WTC11 (cell line): ENCODE measurements at regions not wholly inside any gene's neighbourhood (a gene's known extent, or its start where the extent isn't known, plus 50 kb on each side); places are given as distances from the start of the nearest gene placed in this dataset.

Experiments
- ATAC-seq: fragments of 200-7000 bp; cut with Tn5 transposase; 2 replicates; pipeline ENCODE4 v1.10.0; 2021; ENCODE audit warnings: mild to moderate bottlenecking, moderate library complexity
- CTCF ChIA-PET: fragments of 300-600 bp; sonication (Branson Sonifier 250); formaldehyde crosslinking; loops from one replicate; lab custom pipeline; 2021; ENCODE audit warnings: antibody characterized with exemption; lab: Charles Lee
- POLR2A ChIA-PET: fragments of 350-600 bp; sonication (Branson Sonifier 250); formaldehyde crosslinking; loops from one replicate; lab custom pipeline; 2021; ENCODE audit warnings: antibody characterized with exemption; lab: Charles Lee
- DNase-seq: peaks from one replicate; pipeline ENCODE4 v3.0.0; 2021; ENCODE audit warnings: low spot score
- H3K27ac Mint-ChIP-seq: 2 replicates; pipeline ENCODE4 v1.8.0; 2021; ENCODE audit warnings: mixed read lengths
- H3K27me3 Mint-ChIP-seq: 2 replicates; pipeline ENCODE4 v1.8.0; 2021; ENCODE audit warnings: low read depth, mild to moderate bottlenecking, moderate library complexity, mixed read lengths
- H3K36me3 Mint-ChIP-seq: 2 replicates; pipeline ENCODE4 v1.8.0; 2021; ENCODE audit warnings: mixed read lengths
- H3K4me1 Mint-ChIP-seq: 2 replicates; pipeline ENCODE4 v1.8.0; 2022; ENCODE audit warnings: mixed read lengths
- H3K4me3 Mint-ChIP-seq: 2 replicates; pipeline ENCODE4 v1.8.0; 2021; ENCODE audit warnings: mild to moderate bottlenecking, moderate library complexity, mixed read lengths
- H3K9me3 Mint-ChIP-seq: 2 replicates; pipeline ENCODE4 v1.8.0; 2021; ENCODE audit warnings: mixed read lengths
- ATF2 ChIP-seq: sonication (generic); formaldehyde crosslinking; IDR thresholded peaks from 2 replicates; pipeline ENCODE4 v1.8.1; 2022; ENCODE audit warnings: low read depth, missing genetic modification reagents, borderline replicate concordance
- CBFB ChIP-seq: sonication (generic); formaldehyde crosslinking; IDR thresholded peaks from 2 replicates; pipeline ENCODE4 v1.8.1; 2022; ENCODE audit warnings: mild to moderate bottlenecking, low read depth, missing genetic modification reagents
- CTCF ChIP-seq: fragments of 200-600 bp; IDR thresholded peaks from 2 replicates; pipeline ENCODE4 v1.8.0; 2022; ENCODE audit warnings: antibody characterized with exemption
- E2F5 ChIP-seq: sonication (generic); formaldehyde crosslinking; IDR thresholded peaks from 2 replicates; pipeline ENCODE4 v1.8.1; 2022; ENCODE audit warnings: mild to moderate bottlenecking, moderate library complexity, missing genetic modification reagents
- GTF2I ChIP-seq: fragments of 250-450 bp; sonication (Bioruptor Pico); conservative IDR thresholded peaks from 2 replicates; pipeline ENCODE4 v1.4.0; 2021; ENCODE audit warnings: mild to moderate bottlenecking
- HMGXB4 ChIP-seq: sonication (generic); formaldehyde crosslinking; IDR thresholded peaks from 2 replicates; pipeline ENCODE4 v1.8.1; 2023; ENCODE audit warnings: mild to moderate bottlenecking, moderate library complexity, missing genetic modification reagents
- MLX ChIP-seq: sonication (generic); formaldehyde crosslinking; IDR thresholded peaks from 2 replicates; pipeline ENCODE4 v1.8.1; 2023; ENCODE audit warnings: mild to moderate bottlenecking, missing genetic modification reagents, moderate library complexity
- PRRX2 ChIP-seq: fragments of 250-450 bp; sonication (Bioruptor Pico); IDR thresholded peaks from 2 replicates; pipeline ENCODE4 v1.8.0; 2021; ENCODE audit warnings: mild to moderate bottlenecking
- SP1 ChIP-seq: sonication (generic); formaldehyde crosslinking; conservative IDR thresholded peaks from 2 replicates; pipeline ENCODE4 v1.8.1; 2022; ENCODE audit warnings: missing genetic modification reagents
- USF1 ChIP-seq: sonication (generic); formaldehyde crosslinking; IDR thresholded peaks from 2 replicates; pipeline ENCODE4 v1.8.0; 2022; ENCODE audit warnings: mild to moderate bottlenecking, missing genetic modification reagents
- ZMAT4 ChIP-seq: fragments of 250-450 bp; sonication (Bioruptor Pico); IDR thresholded peaks from 2 replicates; pipeline ENCODE4 v1.9.0; 2021; ENCODE audit warnings: mild to moderate bottlenecking
- ZNF425 ChIP-seq: fragments of 250-450 bp; sonication (Bioruptor Pico); conservative IDR thresholded peaks from 2 replicates; pipeline ENCODE4 v1.9.0; 2021; ENCODE audit warnings: mild to moderate bottlenecking
- ZNF671 ChIP-seq: fragments of 250-450 bp; sonication (Bioruptor Pico); IDR thresholded peaks from 2 replicates; pipeline ENCODE4 v1.8.0; 2021; ENCODE audit warnings: mild to moderate bottlenecking

- Mint-ChIP-seq H3K4me3 (no peak overlapping the region), H3K27ac (no peak overlapping the region)
- POLR2A ChIA-PET = no interaction called here
Measured at GRCh38 chr19:32219881-32220472, 125.4 kb upstream of the ZNF507 start.

GRCh38 chr19:32220951-32221350, 124.5 kb upstream of the ZNF507 start:
- H3K4me3 Mint-ChIP-seq = no peak overlapping the region
- peaks cover 5% of the 10 kb centered on the region; the same call in 1 of the 2 replicates for H3K4me1 Mint-ChIP-seq
- no peak for ATAC-seq

More at GRCh38 chr19:32219881-32220472, 125.4 kb upstream of the ZNF507 start:
- no peak for TF ChIP-seq CTCF
- no peak for TF ChIP-seq USF1 (CRISPR knock-in tag)
- TF ChIP-seq MLX = no peak
- no peak for TF ChIP-seq ZNF671 (CRISPR knock-in tag)
- no peak for TF ChIP-seq SP1 (CRISPR knock-in tag)
- peaks cover 3% of the 10 kb centered on the region for H3K9me3 Mint-ChIP-seq
- H3K27me3 Mint-ChIP-seq = peaks cover 26% of the 10 kb centered on the region
- CTCF ChIA-PET = no interaction called here
- H3K4me1 Mint-ChIP-seq = peaks cover 5% of the 10 kb centered on the region; the same call in 1 of the 2 replicates
- no peak for ATAC-seq
- no peak for DNase-seq
- H3K36me3 Mint-ChIP-seq = no peaks in the 10 kb centered on the region

GRCh38 chr19:32222556-32222955, 122.9 kb upstream of the ZNF507 start:
- POLR2A ChIA-PET = no interaction called here
- TF ChIP-seq ZNF425 (CRISPR knock-in tag) (no peak), E2F5 (CRISPR knock-in tag) (no peak), PRRX2 (CRISPR knock-in tag) (no peak), CBFB (no peak), ATF2 (CRISPR knock-in tag) (no peak)

More at GRCh38 chr19:32220951-32221350, 124.5 kb upstream of the ZNF507 start:
- CTCF ChIA-PET = no interaction called here
- H3K9me3 Mint-ChIP-seq = no peaks in the 10 kb centered on the region
- H3K27me3 Mint-ChIP-seq = peaks cover 33% of the 10 kb centered on the region
- H3K36me3 Mint-ChIP-seq = no peaks in the 10 kb centered on the region
- POLR2A ChIA-PET = no interaction called here
- no peak for DNase-seq
- TF ChIP-seq ZMAT4 = no peak
- no peak for TF ChIP-seq CTCF
- TF ChIP-seq HMGXB4 = no peak
- no peak for TF ChIP-seq GTF2I (CRISPR knock-in tag)
- TF ChIP-seq, all 79 proteins: peak for 0
- H3K27ac Mint-ChIP-seq = no peak overlapping the region

More at GRCh38 chr19:32222556-32222955, 122.9 kb upstream of the ZNF507 start:
- no peak for ATAC-seq
- H3K36me3 Mint-ChIP-seq = no peaks in the 10 kb centered on the region
- CTCF ChIA-PET = interaction anchor here (3.6 kb wide), 1 partner anchor 1168 kb away, joined by 24 read pairs; no protein-coding TSS in a partner anchor
- DNase-seq = no peak
- peaks cover 5% of the 10 kb centered on the region; the same call in 1 of the 2 replicates for H3K4me1 Mint-ChIP-seq
- no peak overlapping the region for H3K27ac Mint-ChIP-seq
- H3K9me3 Mint-ChIP-seq = no peaks in the 10 kb centered on the region
- peaks cover 33% of the 10 kb centered on the region for H3K27me3 Mint-ChIP-seq
- H3K4me3 Mint-ChIP-seq = no peak overlapping the region
